AG20443 (cell line): ENCODE measurements at regions not wholly inside any gene's neighbourhood (a gene's known extent, or its start where the extent isn't known, plus 50 kb on each side); places are given as distances from the start of the nearest gene placed in this dataset.
"Not testable (repeated sequence)": the region's sequence is repeated elsewhere in the genome, so short reads cannot be mapped to it uniquely, and the experiment has no call there.

Source experiments
- DNase-seq: peaks from one replicate; pipeline ENCODE4 v3.0.0; 2012; ENCODE audit warnings: low spot score, mixed read lengths

- DNase-seq = no peak
These were observed 258.2 kb upstream of the POM121L12 start for GRCh38 chr7:52777051-52777822.

DNA sequence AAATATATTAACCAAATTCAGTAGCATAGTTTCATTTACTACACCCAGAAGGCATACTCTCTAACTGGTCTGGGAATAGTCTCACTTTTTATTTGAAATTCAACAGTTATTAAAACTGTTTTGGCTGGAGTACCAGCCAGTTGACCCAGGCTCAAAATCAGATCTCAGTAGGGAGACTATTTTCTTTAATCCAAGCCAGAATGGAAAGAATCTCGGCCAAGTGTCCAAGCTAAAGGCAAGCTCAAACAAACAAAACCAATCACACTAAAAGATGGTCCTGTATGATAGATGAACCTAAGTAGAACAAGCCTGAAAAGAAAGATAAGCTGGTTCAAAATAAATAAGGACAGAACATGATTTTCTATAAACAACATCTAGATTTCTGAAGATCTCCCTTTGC is 259.6 kb upstream of the POM121L12 start:
- no peak for DNase-seq

- no peak for DNase-seq
These were observed 264.3 kb upstream of the POM121L12 start for GRCh38 chr7:52771177-52771576.

DNA sequence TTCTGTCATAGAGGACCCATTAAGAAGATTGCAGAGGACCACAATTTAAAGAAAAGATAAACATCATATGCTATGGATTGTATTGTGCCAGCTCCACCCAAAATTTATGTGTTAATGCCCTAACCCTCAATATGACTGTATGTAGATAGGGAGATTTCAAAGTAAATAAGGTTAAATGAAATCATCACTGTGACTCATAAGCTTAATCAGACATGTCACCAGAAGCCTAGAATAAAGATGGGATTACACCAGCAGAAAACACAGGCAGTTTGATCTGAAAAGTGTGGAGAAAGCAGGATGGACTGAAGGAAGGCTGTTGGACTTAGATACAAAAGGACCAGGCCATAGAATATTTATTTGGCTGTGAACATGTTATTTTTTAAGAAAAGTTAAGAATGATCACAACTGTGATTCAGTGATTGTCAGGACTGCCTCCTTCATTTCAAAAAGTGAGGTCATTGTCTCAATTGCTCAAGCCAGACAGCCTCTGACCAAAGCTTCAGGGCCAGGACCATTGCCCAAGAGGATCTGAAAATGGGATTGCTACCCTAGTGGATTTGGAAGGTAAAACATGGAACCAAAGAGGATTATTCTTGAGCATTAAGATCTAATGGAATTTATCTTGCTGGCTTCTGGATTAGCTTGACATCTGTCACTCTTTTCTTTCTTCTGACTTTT is 270.8 kb upstream of the POM121L12 start:
- no peak for DNase-seq

- DNase-seq = no peak
These were observed 277.1 kb upstream of the POM121L12 start for GRCh38 chr7:52758356-52758755.

DNA sequence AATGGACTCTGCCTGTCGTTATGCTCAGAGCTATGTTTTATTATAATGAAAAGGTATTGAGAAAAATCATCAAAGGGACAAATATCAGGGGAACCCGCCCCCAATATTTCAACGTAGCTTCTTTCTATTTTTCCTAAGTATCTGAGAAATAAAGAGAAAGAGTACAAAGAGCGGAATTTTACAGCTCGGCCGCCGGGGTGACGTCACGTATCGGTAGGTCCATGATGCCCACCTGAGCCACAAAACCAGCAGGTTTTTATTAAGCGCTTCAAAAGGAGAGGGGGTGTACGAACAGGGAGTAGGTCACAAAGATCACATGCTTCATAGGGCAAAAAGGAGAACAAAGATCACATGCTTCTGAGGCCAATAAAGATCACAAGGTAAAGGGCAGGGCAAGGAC is 281.6 kb upstream of the POM121L12 start:
- DNase-seq = no peak

GRCh38 chr7:52752891-52753290 is 282.5 kb upstream of the POM121L12 start:
- DNase-seq = no peak

DNA sequence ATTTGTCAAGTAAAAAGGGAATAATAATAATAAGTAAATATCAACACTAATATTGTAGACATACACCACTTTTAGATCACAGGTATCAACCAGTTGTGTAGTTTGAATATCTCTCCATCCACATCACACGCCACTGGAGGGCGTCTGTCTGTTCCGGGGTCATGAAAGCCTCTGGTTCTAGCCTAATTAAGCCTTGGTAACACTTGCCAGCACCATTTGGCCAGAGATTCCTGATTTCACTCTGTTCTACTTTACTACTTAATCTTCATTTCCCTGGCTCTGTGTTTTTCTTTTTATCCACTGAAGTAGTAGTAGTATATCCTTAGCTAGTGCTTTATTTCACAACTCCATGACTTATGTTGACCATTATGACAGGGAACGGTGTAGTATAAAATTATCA is 285.6 kb upstream of the POM121L12 start:
- no peak for DNase-seq

- no peak for DNase-seq
These were observed 287.6 kb upstream of the POM121L12 start for GRCh38 chr7:52747817-52748216.

DNA sequence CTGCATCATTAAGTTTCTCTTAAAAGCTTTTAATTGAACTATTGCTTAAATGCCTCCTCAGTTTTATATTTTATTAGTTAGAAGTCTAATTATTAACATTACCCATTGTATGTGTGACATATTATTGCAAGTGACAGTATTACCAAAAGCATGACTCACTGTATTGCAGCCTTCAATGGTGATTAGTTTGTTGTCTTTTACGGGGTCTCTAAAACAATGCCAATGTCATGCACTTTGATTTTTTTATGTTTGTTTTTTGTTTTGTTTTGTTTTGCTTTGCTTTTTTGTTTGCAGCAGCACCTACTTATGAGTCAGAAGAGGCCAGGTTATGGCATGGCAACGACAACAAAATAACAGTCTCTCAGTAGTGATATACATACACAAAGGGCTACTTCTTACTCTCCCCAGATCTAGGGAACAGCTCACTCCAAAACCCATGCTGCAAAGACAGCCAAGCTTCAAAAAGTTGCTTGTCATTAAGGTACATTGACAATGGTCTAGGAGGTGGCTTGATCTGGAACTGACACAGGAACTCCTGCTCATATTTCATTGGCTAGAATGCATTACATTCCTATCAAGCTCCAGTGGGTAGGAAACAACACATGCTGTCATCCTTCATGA is 293.7 kb upstream of the POM121L12 start:
- no peak for DNase-seq

- DNase-seq = no peak
These were observed 299.8 kb upstream of the POM121L12 start for GRCh38 chr7:52735656-52736055.

DNA sequence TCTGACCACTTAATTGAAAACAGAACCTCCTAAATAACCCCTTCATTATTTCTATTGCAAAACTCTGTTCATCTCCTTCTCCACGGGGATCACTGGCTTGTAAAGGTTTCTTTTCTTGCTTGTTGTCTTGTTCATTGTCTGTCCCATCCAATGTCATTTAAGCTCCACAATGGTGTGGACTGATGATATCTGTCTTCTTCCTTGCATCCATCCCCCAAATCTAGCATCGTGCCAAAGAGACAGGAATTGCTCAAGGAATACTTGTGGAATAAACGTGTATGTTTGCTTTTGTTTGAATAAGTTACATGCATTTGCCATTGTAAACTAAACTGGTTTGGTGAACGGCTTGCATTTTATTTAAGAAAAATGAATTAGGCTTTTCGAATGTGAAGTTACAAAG is 306.8 kb upstream of the POM121L12 start:
- DNase-seq = not testable (repeated sequence)

- no peak for DNase-seq
These were observed 307.8 kb upstream of the POM121L12 start for GRCh38 chr7:52727632-52728031.

DNA sequence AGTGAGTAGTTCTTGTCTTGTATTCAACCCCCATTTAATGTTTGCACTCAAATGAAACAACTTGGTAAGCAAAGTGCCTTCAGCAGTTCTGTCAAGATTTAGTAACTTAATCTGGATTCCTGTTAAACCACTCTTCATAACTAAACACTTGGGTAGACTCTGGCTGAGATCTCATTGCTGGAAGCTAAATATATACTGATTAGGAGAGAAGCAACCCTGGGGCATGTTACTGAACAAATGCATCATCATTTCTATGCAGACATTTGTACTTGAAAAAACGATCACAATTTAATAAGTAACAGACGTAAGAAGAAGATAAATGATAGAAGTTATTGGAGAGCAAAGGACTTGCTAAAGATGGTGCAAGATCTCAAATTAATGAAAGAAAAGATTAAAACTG is 308.4 kb upstream of the POM121L12 start:
- no peak for DNase-seq

DNA sequence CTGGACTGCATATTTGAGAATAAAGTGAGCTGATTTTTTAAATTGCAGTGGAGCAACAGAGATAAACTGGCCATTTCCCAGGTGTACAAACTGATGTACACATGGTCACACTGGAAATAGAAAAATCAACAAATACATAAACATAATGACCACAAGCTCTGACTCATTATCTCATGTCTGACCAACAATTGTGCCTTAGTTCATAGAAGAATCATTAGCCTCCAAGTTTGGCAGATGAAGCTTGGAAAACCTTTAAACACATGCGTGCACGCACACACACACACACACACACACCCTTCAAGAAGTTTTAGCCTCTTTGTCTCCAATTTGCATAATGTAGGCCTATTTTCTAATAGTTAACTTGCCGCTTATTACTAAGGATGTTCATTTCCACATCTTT is 308.9 kb upstream of the POM121L12 start:
- DNase-seq = no peak

DNA sequence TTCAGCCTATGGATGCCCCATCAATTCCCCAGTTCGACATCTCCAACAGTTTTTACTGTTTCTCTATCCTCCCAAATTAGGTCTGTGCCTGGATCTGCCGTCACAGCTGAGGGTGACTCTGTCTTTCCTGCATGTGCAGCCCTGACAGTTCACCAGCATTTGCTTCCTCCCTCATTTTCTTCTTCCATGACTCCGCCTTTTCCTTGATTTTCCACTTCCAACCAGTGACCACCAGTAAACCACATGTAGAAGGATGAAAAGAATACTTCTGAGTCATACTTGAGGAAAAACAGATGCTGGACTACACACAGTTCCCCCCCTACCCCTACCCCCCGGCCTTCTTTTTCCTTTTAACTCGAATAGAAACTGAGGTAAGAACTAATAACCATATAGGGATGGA is 311.8 kb upstream of the POM121L12 start:
- DNase-seq = no peak

DNA sequence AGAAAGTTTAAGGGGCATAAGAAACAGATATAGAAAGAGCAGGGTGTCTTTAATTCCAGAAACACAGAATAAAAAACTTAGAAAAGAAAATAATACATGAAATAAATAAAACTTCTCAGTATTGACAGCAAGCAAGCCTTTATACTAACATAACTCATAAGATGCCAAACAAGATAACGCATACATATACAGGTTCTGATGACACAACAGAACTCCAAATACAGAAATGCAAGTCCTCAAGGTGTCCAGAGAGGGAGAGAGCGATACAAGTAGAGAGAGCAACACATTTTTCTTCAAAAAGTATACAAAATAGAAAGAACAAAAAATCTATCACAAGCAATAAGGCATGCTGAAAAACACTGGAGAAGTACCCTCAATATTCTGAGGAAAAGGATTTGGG is 314.6 kb upstream of the POM121L12 start:
- no peak for DNase-seq

DNA sequence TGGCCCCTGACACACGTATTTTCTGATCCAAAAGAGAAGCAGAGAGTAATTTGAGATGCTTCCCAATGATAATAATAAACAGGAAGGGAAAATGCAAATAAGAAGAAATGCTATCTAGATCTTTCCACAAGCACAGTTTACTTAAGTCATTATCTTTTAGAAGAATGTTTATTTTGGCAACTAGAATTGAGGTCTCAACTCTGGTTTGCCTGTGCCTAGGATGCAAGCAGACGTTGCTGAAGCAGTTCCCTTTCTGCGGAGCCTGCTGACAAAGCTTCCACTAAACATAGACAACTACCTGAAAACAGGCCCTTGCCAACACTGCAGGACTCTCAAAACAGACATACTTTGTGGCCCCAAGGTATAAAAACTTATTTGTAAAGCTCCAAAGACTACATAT is 315.8 kb upstream of the POM121L12 start:
- DNase-seq = no peak

DNA sequence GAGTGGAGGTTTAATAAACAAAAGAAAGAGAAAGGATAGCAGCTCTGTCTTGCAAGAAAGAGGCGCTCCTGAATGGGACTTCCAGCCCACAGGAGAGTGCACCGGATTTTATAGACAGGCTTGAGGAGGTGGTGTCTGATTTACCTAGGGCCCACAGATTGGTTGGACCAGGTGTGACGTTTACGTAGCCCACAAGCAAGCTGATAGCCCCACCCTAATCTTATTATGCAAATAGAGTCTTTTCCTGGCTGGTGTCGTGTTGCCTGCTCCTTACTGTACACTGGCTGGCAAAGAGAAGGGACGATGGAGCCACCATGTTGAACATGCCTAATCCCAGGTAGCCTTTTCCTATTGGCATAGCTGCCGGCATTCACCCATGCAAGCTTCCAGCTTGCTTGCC is 319.7 kb upstream of the POM121L12 start:
- DNase-seq = no peak

- DNase-seq = no peak
These were observed 322.5 kb upstream of the POM121L12 start for GRCh38 chr7:52712938-52713337.

- DNase-seq = no peak
These were observed 323.5 kb upstream of the POM121L12 start for GRCh38 chr7:52711951-52712350.

GRCh38 chr7:52708846-52709245 is 326.6 kb upstream of the POM121L12 start:
- DNase-seq = no peak

GRCh38 chr7:52705768-52706167 is 329.7 kb upstream of the POM121L12 start:
- DNase-seq = no peak
